IPS-NIHi11 (cell line): ENCODE measurements at regions not wholly inside any gene's neighbourhood (a gene's known extent, or its start where the extent isn't known, plus 50 kb on each side); places are given as distances from the start of the nearest gene placed in this dataset.

Experiments used
- DNase-seq: peaks from one replicate; pipeline ENCODE4 v3.0.0; 2012; ENCODE audit warnings: mixed read lengths, low spot score

DNA sequence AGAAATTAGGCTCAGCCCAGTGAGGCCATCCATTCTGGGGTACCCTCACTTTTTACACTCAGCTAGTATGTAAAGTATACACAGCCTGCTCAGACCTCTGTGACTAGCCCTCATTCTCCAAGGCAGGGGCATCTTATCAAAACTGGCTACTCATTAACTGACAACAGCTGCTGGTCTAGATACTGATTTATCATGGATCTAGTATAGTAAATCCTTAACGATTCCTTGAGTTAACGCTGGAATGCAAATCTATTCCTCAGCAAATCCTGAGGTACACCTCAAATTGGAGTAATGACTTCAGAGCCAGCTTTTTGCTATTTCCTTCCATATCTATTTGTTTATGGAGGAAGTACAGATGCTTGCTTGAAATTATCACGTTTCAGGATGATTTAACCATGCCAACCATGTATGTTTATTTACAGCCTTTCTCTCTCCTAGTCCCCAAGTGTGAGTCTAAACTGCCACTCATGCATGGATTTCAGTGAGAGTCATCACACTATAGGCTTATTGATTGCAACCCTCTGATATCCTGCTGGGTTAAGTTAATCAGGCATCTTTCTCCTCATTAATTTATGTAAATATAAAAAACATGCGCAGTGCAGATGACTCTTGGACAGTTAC is 70.2 kb upstream of the DOK6 start:
- DNase-seq = no peak

DNA sequence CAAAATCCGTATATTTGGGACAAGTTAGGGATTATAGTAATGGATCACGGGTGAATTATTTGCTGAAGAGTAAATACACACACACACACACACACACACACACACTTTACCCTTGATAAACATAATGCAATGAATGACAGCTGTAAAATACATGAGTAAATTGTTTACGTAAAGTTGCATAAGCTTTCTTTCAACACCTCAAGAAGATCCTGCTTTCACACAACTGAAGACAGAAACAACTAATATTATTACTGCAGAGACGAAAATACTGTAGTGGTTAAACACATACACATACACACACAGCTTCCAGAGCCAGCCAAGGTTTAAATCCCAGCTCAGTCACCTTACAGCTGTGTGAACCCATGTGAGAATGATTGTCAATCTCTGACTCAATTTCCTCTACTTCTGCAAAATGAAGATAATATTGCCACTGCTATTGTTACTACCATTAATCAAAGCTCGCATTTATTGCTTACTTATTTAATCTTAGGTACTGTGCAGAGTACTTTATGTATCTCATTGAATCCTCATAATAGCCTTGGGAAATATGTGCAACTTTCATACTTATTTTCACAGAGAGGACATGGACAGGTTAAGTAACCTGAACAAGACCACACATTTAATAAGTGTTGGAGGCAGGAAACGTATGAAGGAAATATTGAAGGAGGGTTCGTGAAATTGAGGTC is 50.6 kb upstream of the DOK6 start:
- DNase-seq = no peak
